VCaP (cell line): ENCODE measurements at regions not wholly inside any gene's neighbourhood (a gene's known extent, or its start where the extent isn't known, plus 50 kb on each side); places are given as distances from the start of the nearest gene placed in this dataset.

Experiments
- H3K27ac ChIP-seq: fragments of 450-650 bp; 2 replicates; pipeline ENCODE4 v1.5.1; 2017
- CTCF ChIP-seq: fragments of 450-650 bp; conservative IDR thresholded peaks from 2 replicates; pipeline ENCODE4 v1.5.1; 2017; ENCODE audit warnings: mild to moderate bottlenecking, moderate library complexity

GRCh38 chr11:91749251-91749650 lies 475.4 kb upstream of the FAT3 start:
- H3K27ac ChIP-seq, result no peak overlapping the region
- TF ChIP-seq CTCF, result no peak

- TF ChIP-seq CTCF, result no peak
- no peak overlapping the region for H3K27ac ChIP-seq
Observed at GRCh38 chr11:91742155-91742554, 482.5 kb upstream of the FAT3 start.

GRCh38 chr11:91731051-91731450 lies 493.6 kb upstream of the FAT3 start:
- no peak overlapping the region for H3K27ac ChIP-seq
- no peak for TF ChIP-seq CTCF

- no peak for TF ChIP-seq CTCF
- H3K27ac ChIP-seq, result no peak overlapping the region
Observed at GRCh38 chr11:91730620-91731019, 494.0 kb upstream of the FAT3 start.

- TF ChIP-seq CTCF, result no peak
- H3K27ac ChIP-seq, result no peak overlapping the region
Observed at GRCh38 chr11:91730057-91730456, 494.6 kb upstream of the FAT3 start.

GRCh38 chr11:91717169-91717568 lies 507.4 kb upstream of the FAT3 start:
- TF ChIP-seq CTCF, result no peak
- no peak overlapping the region for H3K27ac ChIP-seq

- H3K27ac ChIP-seq, result no peak overlapping the region
- TF ChIP-seq CTCF, result no peak
Observed at GRCh38 chr11:91707652-91708482, 516.8 kb upstream of the FAT3 start.
